GM21786 (cell line): ENCODE measurements at regions not wholly inside any gene's neighbourhood (a gene's known extent, or its start where the extent isn't known, plus 50 kb on each side); places are given as distances from the start of the nearest gene placed in this dataset.

Source experiments
- ATAC-seq: cut with Tn5 transposase; IDR thresholded peaks from one replicate; pipeline ENCODE4 v1.9.1; 2021; ENCODE audit not compliant: unreplicated experiment

- no peak for ATAC-seq
These were observed 74.4 kb upstream of the COPS8 start for GRCh38 chr2:237011206-237011795.

- ATAC-seq: no peak
These were observed 73.7 kb upstream of the COPS8 start for GRCh38 chr2:237012004-237012403.

- no peak for ATAC-seq
These were observed 73.0 kb upstream of the COPS8 start for GRCh38 chr2:237012577-237013267.

GRCh38 chr2:237016121-237016915 lies 69.4 kb upstream of the COPS8 start:
- no peak for ATAC-seq

- no peak for ATAC-seq
These were observed 65.6 kb upstream of the COPS8 start for GRCh38 chr2:237020090-237020489.

- ATAC-seq: no peak
These were observed 63.2 kb upstream of the COPS8 start for GRCh38 chr2:237022533-237022932.

GRCh38 chr2:237024255-237024654 lies 61.4 kb upstream of the COPS8 start:
- ATAC-seq: no peak

GRCh38 chr2:237025090-237025865 lies 60.4 kb upstream of the COPS8 start:
- ATAC-seq: no peak

GRCh38 chr2:237026981-237027711 lies 58.5 kb upstream of the COPS8 start:
- ATAC-seq: no peak

- no peak for ATAC-seq
These were observed 58.0 kb upstream of the COPS8 start for GRCh38 chr2:237027712-237028029.

- no peak for ATAC-seq
These were observed 55.3 kb upstream of the COPS8 start for GRCh38 chr2:237030382-237030781.

GRCh38 chr2:237033536-237034060 lies 52.1 kb upstream of the COPS8 start:
- no peak for ATAC-seq

- ATAC-seq: no peak
These were observed 49.8 kb upstream of the COPS8 start for GRCh38 chr2:237035781-237036475.
